ENCODE measurements at regions not wholly inside any gene's neighbourhood (a gene's known extent, or its start where the extent isn't known, plus 50 kb on each side); places are given as distances from the start of the nearest gene placed in this dataset.

- TF ChIP-seq CHD7 (IDR thresholded peaks at IDR 0.05; ENCODE audit: insufficient replicate concordance, low read length) (no peak), JUND (IDR thresholded peaks at IDR 0.05; ENCODE audit: low read length) (no peak), EZH2 (IDR thresholded peaks at IDR 0.05; ENCODE audit: low read depth, low read length, severe bottlenecking) (no peak), GTF2F1 (IDR thresholded peaks at IDR 0.05; ENCODE audit: borderline replicate concordance, low read depth, low read length) (no peak), EP300 (IDR thresholded peaks at IDR 0.05; ENCODE audit: borderline replicate concordance in 1 of 2, low read depth in 2 of 2, low read length in 2 of 2) (no peak), BACH1 (IDR thresholded peaks at IDR 0.05; ENCODE audit: low read length) (no peak), CTBP2 (IDR thresholded peaks at IDR 0.05; ENCODE audit: borderline replicate concordance, insufficient read depth, insufficient read length, low read length) (no peak), ATF3 (IDR thresholded peaks at IDR 0.05; ENCODE audit: insufficient read depth, low read depth, low read length) (no peak)
Observed at GRCh38 chr4:141302924-141303323, 82.2 kb downstream of the ZNF330 start (continued).

Measured in H1 (cell line).